CD8-positive, alpha-beta memory T cell (primary cell): ENCODE measurements at regions not wholly inside any gene's neighbourhood (a gene's known extent, or its start where the extent isn't known, plus 50 kb on each side); places are given as distances from the start of the nearest gene placed in this dataset.

Source experiments
- CTCF ChIA-PET: fragments of 350-600 bp; sonication (Branson Sonifier 250); formaldehyde crosslinking; loops from one replicate; lab custom pipeline; 2021; ENCODE audit warnings: antibody characterized with exemption; lab: Charles Lee
- POLR2A ChIA-PET: fragments of 350-600 bp; sonication (Branson Sonifier 250); formaldehyde crosslinking; loops from one replicate; lab custom pipeline; 2021; ENCODE audit warnings: antibody characterized with exemption; lab: Charles Lee
- DNase-seq, 5 donors: peaks; one replicate each; pipeline versions ENCODE4 v3.0.0 to v3.0.0-alpha.2; 2020 to 2022; ENCODE audit warnings: mixed read lengths in 1 of 5
- H3K27ac ChIP-seq: one replicate; pipeline ENCODE4 v1.7.0; 2013; ENCODE audit warnings: low read depth, mild to moderate bottlenecking, low read length, moderate library complexity
- H3K27me3 ChIP-seq: 2 replicates; pipeline ENCODE4 v1.7.0; 2013; ENCODE audit warnings: low read length, mild to moderate bottlenecking; ENCODE audit not compliant: insufficient read depth, poor library complexity, severe bottlenecking
- H3K36me3 ChIP-seq: 2 replicates; pipeline ENCODE4 v1.7.0; 2013; ENCODE audit warnings: mild to moderate bottlenecking, low read length, moderate library complexity; ENCODE audit not compliant: insufficient read depth
- H3K4me1 ChIP-seq: 2 replicates; pipeline ENCODE4 v1.7.0; 2013; ENCODE audit warnings: mild to moderate bottlenecking, low read length, moderate library complexity; ENCODE audit not compliant: insufficient read depth
- H3K4me3 ChIP-seq: 2 replicates; pipeline ENCODE4 v1.7.0; 2013; ENCODE audit warnings: mild to moderate bottlenecking, low read length
- H3K9me3 ChIP-seq: 2 replicates; pipeline ENCODE4 v1.7.0; 2013; ENCODE audit warnings: mild to moderate bottlenecking, low read length
- H3K27ac Mint-ChIP-seq, 8 donors: one replicate each; pipeline ENCODE4 v1.8.0; 2020 to 2021; ENCODE audit warnings: mixed read lengths in 8 of 8, mild to moderate bottlenecking in 6 of 8, inconsistent platforms in 3 of 8, moderate library complexity in 3 of 8
- H3K27me3 Mint-ChIP-seq, 2 donors: one replicate each; pipeline ENCODE4 v1.8.0; 2020 to 2021; ENCODE audit warnings: mixed read lengths in 2 of 2, mild to moderate bottlenecking in 1 of 2, moderate library complexity in 1 of 2
- H3K36me3 Mint-ChIP-seq, 3 donors: one replicate each; pipeline ENCODE4 v1.8.0; 2020 to 2021; ENCODE audit warnings: mixed read lengths in 3 of 3, inconsistent platforms in 1 of 3, mild to moderate bottlenecking in 1 of 3
- H3K4me1 Mint-ChIP-seq, 3 donors: one replicate each; pipeline ENCODE4 v1.8.0; 2020 to 2021; ENCODE audit warnings: mixed read lengths in 3 of 3, inconsistent platforms in 1 of 3, mild to moderate bottlenecking in 1 of 3
- H3K4me3 Mint-ChIP-seq, 7 donors: one replicate each; pipeline ENCODE4 v1.8.0; 2020 to 2021; ENCODE audit warnings: mixed read lengths in 7 of 7, mild to moderate bottlenecking in 6 of 7, moderate library complexity in 4 of 7, inconsistent platforms in 2 of 7
- H3K9me3 Mint-ChIP-seq, 5 donors: one replicate each; pipeline ENCODE4 v1.8.0; 2020 to 2022; ENCODE audit warnings: mixed read lengths in 5 of 5, mild to moderate bottlenecking in 3 of 5, moderate library complexity in 2 of 5, inconsistent platforms in 1 of 5

- H3K36me3 ChIP-seq: no peaks in the 10 kb centered on the region
- H3K9me3 ChIP-seq: no peaks in the 10 kb centered on the region
- DNase-seq: no peak
- H3K4me3 Mint-ChIP-seq: no peak overlapping the region
- H3K27ac Mint-ChIP-seq: no peak overlapping the region
- CTCF ChIA-PET: no interaction called here
- H3K27me3 Mint-ChIP-seq: no peaks in the 10 kb centered on the region
- no peaks in the 10 kb centered on the region for H3K36me3 Mint-ChIP-seq
- H3K9me3 Mint-ChIP-seq: peaks cover 0 to 30% (median 5%) of the 10 kb centered on the region in 5 donors
- H3K27ac ChIP-seq: no peak overlapping the region
- POLR2A ChIA-PET: no interaction called here
- H3K4me3 ChIP-seq: no peak overlapping the region
- no peaks in the 10 kb centered on the region for H3K4me1 Mint-ChIP-seq
- no peaks in the 10 kb centered on the region for H3K27me3 ChIP-seq
- no peaks in the 10 kb centered on the region for H3K4me1 ChIP-seq
Measured at GRCh38 chr10:20694296-20694695, 202.8 kb downstream of the NEBL start.

GRCh38 chr10:20688797-20689544, 208.1 kb downstream of the NEBL start:
- Mint-ChIP-seq H3K4me3 (no peak overlapping the region), H3K27ac (no peak overlapping the region), H3K9me3 (peaks cover 0 to 33% (median 2%) of the 10 kb centered on the region in 5 donors), H3K4me1 (no peaks in the 10 kb centered on the region), H3K27me3 (no peaks in the 10 kb centered on the region), H3K36me3 (no peaks in the 10 kb centered on the region)
- Histone ChIP-seq H3K36me3 (no peaks in the 10 kb centered on the region), H3K4me3 (no peak overlapping the region), H3K9me3 (no peaks in the 10 kb centered on the region), H3K27me3 (no peaks in the 10 kb centered on the region), H3K27ac (no peak overlapping the region), H3K4me1 (no peaks in the 10 kb centered on the region)
- CTCF ChIA-PET: no interaction called here
- DNase-seq: no peak
- POLR2A ChIA-PET: no interaction called here

- H3K36me3 Mint-ChIP-seq: no peaks in the 10 kb centered on the region
- Histone ChIP-seq H3K27me3 (no peaks in the 10 kb centered on the region), H3K4me3 (no peak overlapping the region), H3K4me1 (no peaks in the 10 kb centered on the region), H3K36me3 (no peaks in the 10 kb centered on the region), H3K27ac (no peak overlapping the region), H3K9me3 (no peaks in the 10 kb centered on the region)
- no peak overlapping the region for H3K27ac Mint-ChIP-seq
- DNase-seq: no peak
- no peaks in the 10 kb centered on the region for H3K27me3 Mint-ChIP-seq
- H3K9me3 Mint-ChIP-seq: peaks cover 0 to 27% (median 2%) of the 10 kb centered on the region in 5 donors
- CTCF ChIA-PET: no interaction called here
- no peak overlapping the region for H3K4me3 Mint-ChIP-seq
- no peaks in the 10 kb centered on the region for H3K4me1 Mint-ChIP-seq
- POLR2A ChIA-PET: no interaction called here
Measured at GRCh38 chr10:20686015-20686635, 211.0 kb downstream of the NEBL start.

GRCh38 chr10:20685462-20685861, 211.6 kb downstream of the NEBL start:
- ChIA-PET POLR2A (no interaction called here), CTCF (no interaction called here)
- H3K4me1 ChIP-seq: no peaks in the 10 kb centered on the region
- H3K9me3 ChIP-seq: no peaks in the 10 kb centered on the region
- Mint-ChIP-seq H3K4me1 (no peaks in the 10 kb centered on the region), H3K4me3 (no peak overlapping the region), H3K36me3 (no peaks in the 10 kb centered on the region), H3K27me3 (no peaks in the 10 kb centered on the region), H3K9me3 (peaks cover 0 to 22% (median 2%) of the 10 kb centered on the region in 5 donors), H3K27ac (no peak overlapping the region)
- no peaks in the 10 kb centered on the region for H3K36me3 ChIP-seq
- no peaks in the 10 kb centered on the region for H3K27me3 ChIP-seq
- H3K4me3 ChIP-seq: no peak overlapping the region
- no peak overlapping the region for H3K27ac ChIP-seq
- DNase-seq: no peak

DNA sequence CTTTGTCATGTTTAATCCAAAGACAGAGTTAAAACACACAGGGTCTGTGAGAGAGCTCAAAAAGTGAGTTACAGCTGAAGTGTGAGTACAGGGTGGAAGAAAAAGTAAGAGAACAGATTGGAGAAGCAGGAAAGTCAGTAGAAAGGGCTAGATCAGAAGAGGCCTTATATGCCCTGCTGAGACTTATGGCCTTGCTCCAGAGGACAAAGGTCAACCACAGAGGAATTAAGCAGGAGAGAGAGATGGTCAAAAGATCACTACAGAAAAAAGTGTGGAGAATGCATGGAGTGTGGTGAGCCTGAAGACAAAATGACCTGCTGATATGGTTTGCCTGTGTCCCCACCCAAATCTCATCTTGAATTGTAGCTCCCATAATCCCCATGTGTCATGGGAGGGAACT, 213.8 kb downstream of the NEBL start:
- Histone ChIP-seq H3K36me3 (no peaks in the 10 kb centered on the region), H3K9me3 (no peaks in the 10 kb centered on the region), H3K4me3 (no peak overlapping the region), H3K27ac (no peak overlapping the region), H3K27me3 (no peaks in the 10 kb centered on the region), H3K4me1 (no peaks in the 10 kb centered on the region)
- no peak overlapping the region for H3K27ac Mint-ChIP-seq
- ChIA-PET CTCF (no interaction called here), POLR2A (no interaction called here)
- no peak overlapping the region for H3K4me3 Mint-ChIP-seq
- no peaks in the 10 kb centered on the region for H3K36me3 Mint-ChIP-seq
- peaks cover 0 to 13% (median 5%) of the 10 kb centered on the region in 5 donors for H3K9me3 Mint-ChIP-seq
- no peaks in the 10 kb centered on the region for H3K27me3 Mint-ChIP-seq
- H3K4me1 Mint-ChIP-seq: no peaks in the 10 kb centered on the region
- no peak for DNase-seq

GRCh38 chr10:20682782-20683181, 214.3 kb downstream of the NEBL start:
- no peaks in the 10 kb centered on the region for H3K27me3 Mint-ChIP-seq
- Histone ChIP-seq H3K4me3 (no peak overlapping the region), H3K36me3 (no peaks in the 10 kb centered on the region), H3K27ac (no peak overlapping the region), H3K9me3 (no peaks in the 10 kb centered on the region), H3K4me1 (no peaks in the 10 kb centered on the region), H3K27me3 (no peaks in the 10 kb centered on the region)
- ChIA-PET POLR2A (no interaction called here), CTCF (no interaction called here)
- H3K4me3 Mint-ChIP-seq: no peak overlapping the region
- H3K27ac Mint-ChIP-seq: no peak overlapping the region
- peaks cover 0 to 13% (median 7%) of the 10 kb centered on the region in 5 donors for H3K9me3 Mint-ChIP-seq
- H3K36me3 Mint-ChIP-seq: no peaks in the 10 kb centered on the region
- DNase-seq: no peak
- H3K4me1 Mint-ChIP-seq: no peaks in the 10 kb centered on the region

DNA sequence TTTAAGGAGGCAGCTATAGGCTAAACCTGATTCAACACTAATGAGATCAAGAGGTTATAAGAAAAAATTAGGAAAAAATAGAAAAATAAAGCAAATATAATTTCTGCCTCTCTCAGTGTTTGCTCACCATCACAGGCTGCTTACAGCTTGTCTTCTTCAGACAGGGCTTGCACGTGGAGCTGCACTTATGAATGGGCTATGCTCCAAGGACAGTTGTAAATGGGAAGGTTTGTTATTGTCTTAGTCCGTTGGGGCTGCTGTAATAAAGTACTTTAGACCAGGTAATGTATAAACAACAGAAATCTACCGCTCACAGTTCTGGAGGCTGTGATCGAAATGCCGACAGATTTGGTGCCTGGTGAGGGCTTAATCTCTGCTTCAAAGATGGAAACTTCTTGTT, 219.8 kb downstream of the NEBL start:
- Mint-ChIP-seq H3K27ac (no peak overlapping the region), H3K4me3 (no peak overlapping the region), H3K36me3 (no peaks in the 10 kb centered on the region), H3K9me3 (peaks cover 0 to 13% (median 5%) of the 10 kb centered on the region in 5 donors), H3K4me1 (no peaks in the 10 kb centered on the region), H3K27me3 (no peaks in the 10 kb centered on the region)
- no peak overlapping the region for H3K27ac ChIP-seq
- H3K9me3 ChIP-seq: no peaks in the 10 kb centered on the region
- no peak overlapping the region for H3K4me3 ChIP-seq
- H3K27me3 ChIP-seq: no peaks in the 10 kb centered on the region
- POLR2A ChIA-PET: no interaction called here
- CTCF ChIA-PET: no interaction called here
- no peak for DNase-seq
- H3K4me1 ChIP-seq: no peaks in the 10 kb centered on the region
- no peaks in the 10 kb centered on the region for H3K36me3 ChIP-seq

DNA sequence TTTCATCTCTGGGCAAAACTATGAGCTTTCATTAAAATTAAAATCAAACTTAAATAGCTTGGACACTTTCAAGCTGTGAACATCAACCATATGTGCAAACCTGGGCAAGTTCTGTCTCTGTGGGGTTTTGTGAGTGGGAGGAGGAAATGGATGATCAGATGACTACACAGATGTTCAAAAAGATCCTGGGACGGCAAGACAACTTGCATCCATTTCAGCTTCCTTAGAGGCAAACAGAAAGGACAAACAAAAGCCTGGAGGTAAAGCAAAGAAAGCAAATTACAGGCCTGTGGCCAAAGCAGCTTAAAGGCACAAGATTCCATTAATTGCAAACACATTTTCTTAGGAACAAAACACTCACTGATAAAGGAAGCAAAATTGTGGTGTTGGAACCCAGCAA, 222.2 kb downstream of the NEBL start:
- H3K27ac ChIP-seq: no peak overlapping the region
- CTCF ChIA-PET: interaction anchor here (1.6 kb wide), 1 partner anchor 16 kb away, joined by 3 read pairs; no protein-coding TSS in a partner anchor

More for the DNA sequence above, 222.2 kb downstream of the NEBL start:
- Mint-ChIP-seq H3K4me3 (no peak overlapping the region), H3K4me1 (no peaks in the 10 kb centered on the region), H3K27ac (no peak overlapping the region), H3K36me3 (no peaks in the 10 kb centered on the region), H3K9me3 (peaks cover 0 to 13% (median 5%) of the 10 kb centered on the region in 5 donors), H3K27me3 (no peaks in the 10 kb centered on the region)
- H3K4me3 ChIP-seq: no peak overlapping the region
- no peak for DNase-seq
- H3K4me1 ChIP-seq: no peaks in the 10 kb centered on the region
- no peaks in the 10 kb centered on the region for H3K9me3 ChIP-seq
- H3K36me3 ChIP-seq: no peaks in the 10 kb centered on the region
- H3K27me3 ChIP-seq: no peaks in the 10 kb centered on the region
- POLR2A ChIA-PET: no interaction called here
